GM19351 (cell line): ENCODE measurements at regions not wholly inside any gene's neighbourhood (a gene's known extent, or its start where the extent isn't known, plus 50 kb on each side); places are given as distances from the start of the nearest gene placed in this dataset.
"Not testable (repeated sequence)": the region's sequence is repeated elsewhere in the genome, so short reads cannot be mapped to it uniquely, and the experiment has no call there.

Experiments
- ATAC-seq: cut with Tn5 transposase; IDR thresholded peaks from one replicate; pipeline ENCODE4 v1.9.1; 2021; ENCODE audit warnings: mild to moderate bottlenecking, moderate library complexity; ENCODE audit not compliant: unreplicated experiment

DNA sequence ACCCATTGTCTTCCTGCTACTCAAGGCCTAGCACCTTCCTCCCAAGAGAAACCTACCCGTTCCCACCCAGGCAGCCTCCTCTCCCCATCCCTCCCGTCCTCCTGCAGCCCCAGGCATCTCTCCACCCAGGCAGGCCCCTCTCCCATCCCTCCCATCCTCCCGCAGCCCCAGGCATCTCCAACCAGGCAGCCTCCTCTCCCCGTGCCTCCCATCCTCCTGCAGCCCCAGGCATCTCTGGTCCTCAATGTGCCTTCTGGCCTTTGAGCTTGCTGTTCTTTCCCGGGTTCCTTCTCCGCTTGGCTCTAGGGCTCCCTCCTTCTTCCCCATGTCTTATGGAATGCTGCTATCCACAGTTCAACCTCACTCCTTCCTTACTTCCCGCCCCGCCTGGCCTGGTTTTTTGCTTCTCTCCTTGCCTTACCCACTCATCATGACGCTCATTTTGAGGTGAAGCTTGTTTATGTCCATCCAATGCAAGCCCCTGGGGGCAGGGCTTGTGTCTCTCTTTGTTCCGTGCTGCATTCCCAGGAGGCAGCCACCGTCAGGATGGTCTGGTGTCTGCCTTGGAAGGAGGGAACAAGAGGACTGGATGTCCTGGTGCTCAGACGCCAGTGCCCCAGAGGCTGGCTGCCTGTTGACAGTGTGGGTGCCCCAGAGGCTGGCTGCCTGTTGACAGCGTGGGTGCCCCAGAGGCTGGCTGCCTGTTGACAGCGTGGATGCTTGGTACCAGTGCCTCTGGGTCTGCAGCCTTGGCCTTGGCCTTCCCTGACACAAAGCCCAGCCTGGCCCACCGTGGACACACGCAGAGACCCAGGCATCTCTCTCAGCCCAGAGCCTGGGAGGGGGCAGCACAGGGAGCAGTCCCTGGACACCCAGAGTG, 815.7 kb downstream of the BRD1 start:
- ATAC-seq, result no peak

GRCh38 chr22:49011379-49011768, 816.3 kb downstream of the BRD1 start:
- no peak for ATAC-seq

DNA sequence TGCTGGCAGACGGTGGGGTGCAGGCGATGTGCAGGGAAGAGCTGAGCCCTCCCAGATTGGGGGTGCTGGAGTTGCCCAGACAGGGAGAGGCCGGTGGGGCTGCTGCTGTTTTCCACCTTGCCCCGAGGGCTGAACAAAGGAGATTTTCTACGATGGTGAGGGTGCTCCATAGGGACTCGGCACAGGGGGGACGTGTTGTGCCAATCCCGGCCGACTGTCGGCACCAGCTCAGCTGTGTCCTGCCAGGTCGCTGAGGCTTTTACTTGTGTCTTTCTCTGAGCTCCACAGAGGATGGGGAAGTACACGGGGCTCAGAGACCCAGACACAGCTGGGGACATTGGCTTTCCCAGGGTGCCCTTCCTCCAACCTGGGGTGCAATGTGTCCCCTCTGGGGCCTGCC, 816.8 kb downstream of the BRD1 start:
- no peak for ATAC-seq

DNA sequence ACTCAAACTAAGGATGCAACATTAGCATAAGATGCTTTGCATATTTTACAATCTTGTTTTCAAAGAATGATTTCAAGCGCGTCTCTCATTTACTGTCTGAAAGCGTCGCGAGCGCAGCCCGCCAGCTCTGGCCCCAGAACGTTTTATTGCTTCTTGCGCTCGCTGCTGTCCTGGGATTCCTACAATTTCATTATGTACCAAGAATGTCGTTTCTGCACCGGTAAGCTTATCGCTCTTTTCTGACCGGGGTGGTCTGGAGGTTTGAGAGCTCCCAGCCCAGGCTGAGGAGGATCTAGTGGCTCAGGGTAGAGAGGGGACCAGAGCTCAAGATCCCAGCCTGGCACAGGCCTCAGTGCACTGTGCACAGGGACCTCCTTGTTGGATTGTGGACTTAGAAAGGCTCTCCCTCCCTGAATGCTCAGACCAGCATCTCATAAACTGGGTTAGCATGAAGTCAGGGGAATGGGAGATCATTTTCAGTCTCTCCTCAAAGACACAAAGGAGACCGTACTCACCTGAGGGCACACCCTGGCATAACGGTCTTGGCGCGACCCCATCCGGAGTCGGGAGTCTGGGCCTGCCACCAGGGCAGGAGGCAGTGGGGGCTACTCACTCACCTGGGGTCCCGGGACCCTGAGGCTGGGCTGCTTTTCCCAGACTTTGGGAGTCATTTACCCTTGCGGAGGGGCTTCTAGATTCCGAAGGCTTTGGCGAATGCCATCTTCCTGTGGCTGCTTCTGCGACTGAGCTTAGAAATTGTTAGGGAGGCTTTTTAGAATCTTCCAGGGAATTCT, 817.4 kb downstream of the BRD1 start:
- ATAC-seq, result no peak

GRCh38 chr22:49009359-49010063, 818.2 kb downstream of the BRD1 start:
- ATAC-seq, result no peak

- no peak for ATAC-seq
Observed at GRCh38 chr22:49008682-49009235, 818.9 kb downstream of the BRD1 start.

- no peak for ATAC-seq
Observed at GRCh38 chr22:49007013-49007653, 820.5 kb downstream of the BRD1 start.

DNA sequence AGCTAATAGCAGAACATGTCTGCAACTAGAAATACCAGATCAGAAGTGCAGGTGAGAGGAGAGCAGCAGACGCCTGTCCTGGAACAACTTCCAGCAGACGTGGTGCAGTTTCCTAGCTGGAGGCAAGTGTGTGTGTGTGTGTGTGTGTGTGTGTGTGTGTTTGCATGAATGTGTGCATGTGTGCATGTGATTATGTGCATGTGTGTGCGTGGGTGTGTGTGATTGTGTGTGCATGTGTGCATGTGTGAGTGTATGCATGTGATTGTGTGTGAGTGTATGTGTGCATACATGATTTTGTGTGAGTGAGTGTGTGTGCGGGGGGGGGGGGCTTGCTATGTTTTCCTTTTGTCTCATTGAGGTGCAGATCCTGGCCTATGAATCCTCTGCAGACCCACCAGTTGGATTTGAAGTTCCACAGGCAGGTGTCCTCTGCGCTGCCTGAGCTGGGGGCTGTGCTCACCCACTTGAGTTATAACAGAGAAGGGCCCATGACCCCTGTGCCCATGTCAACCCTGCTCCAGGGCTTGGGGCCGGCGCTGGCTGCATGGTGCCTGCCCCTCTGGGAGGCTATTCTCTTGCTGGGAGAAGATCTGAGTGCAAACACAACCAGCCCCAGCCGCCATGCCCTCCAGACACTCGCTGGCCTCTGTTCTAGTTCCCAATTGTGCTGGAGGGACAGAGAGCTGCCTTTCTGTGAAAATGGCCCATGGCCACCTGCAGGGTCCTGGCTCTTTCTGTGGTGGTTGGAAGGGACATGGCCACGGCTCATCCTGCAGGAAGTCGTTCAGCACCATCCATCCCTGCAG, 821.3 kb downstream of the BRD1 start:
- no peak for ATAC-seq

- no peak for ATAC-seq
Observed at GRCh38 chr22:49005557-49005956, 822.1 kb downstream of the BRD1 start.

- no peak for ATAC-seq
Observed at GRCh38 chr22:49004484-49005399, 822.9 kb downstream of the BRD1 start.

GRCh38 chr22:48997605-48998004, 830.1 kb downstream of the BRD1 start:
- not testable (repeated sequence) for ATAC-seq

DNA sequence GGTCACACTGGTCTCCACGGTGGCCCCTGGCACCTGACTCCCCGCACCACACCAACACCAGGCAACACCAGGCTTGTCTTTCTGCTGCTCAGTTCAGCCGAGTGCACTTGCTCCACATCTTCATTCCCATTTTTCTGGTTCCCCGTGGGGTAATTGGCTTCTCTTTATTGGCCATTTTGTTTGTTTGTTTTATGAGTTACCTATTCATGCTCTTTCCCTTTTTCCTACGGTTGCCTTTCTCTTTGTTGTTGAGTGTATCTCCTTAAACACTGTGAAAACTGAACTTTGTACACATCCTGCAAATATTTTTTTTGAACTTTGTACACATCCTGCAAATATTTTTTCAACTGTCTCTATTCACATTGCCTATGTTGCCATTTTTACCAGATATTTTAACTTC, 834.0 kb downstream of the BRD1 start:
- no peak for ATAC-seq

DNA sequence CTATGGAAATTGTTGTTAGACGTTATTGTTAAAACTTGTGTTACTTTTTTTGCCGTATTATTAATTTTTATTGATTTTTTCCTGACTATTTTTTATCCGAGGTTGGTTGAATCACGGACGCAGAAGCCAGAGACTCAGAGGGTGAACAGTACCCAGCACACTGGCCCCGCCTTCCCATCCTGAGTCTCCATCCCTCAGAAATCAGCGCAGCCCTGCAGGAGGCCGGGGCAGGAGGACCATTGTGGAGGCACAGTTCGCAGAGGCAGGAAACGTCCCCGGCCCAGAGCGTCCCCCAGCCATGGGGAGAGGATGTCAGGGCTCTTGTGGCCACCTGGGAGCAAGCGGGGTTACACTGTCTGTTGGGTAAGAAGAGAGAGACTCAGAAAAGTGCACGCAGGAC, 843.0 kb downstream of the BRD1 start:
- no peak for ATAC-seq

DNA sequence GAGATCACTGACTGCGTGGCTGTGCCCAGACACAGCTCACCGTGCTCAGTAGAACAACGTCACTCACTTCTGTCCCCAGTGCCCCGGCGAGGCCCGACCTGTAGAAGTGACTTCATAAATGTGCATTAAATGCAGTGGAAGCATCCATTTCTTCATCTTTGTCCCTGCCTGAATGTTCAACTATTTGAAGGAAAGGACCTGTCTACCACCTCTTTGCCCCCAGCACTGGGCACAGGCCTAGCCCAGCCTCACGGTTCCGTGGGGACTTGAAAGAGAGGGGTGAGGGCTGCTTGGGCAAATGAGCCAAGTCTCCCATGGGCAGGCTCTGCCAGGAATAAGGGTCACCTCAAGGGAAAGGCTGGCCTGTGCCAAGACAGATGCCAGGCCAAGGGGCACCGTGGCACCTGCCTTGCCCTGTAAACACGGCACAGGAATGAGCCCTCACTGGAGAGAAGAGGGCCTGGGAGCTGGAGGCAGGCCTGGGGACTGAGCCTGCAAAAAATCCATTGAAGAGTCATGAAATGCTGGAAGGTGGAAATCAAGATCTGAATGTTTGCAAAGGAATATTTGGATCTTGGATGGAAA, 845.3 kb downstream of the BRD1 start:
- no peak for ATAC-seq

- ATAC-seq, result no peak
Observed at GRCh38 chr22:48981371-48982061, 846.2 kb downstream of the BRD1 start.

DNA sequence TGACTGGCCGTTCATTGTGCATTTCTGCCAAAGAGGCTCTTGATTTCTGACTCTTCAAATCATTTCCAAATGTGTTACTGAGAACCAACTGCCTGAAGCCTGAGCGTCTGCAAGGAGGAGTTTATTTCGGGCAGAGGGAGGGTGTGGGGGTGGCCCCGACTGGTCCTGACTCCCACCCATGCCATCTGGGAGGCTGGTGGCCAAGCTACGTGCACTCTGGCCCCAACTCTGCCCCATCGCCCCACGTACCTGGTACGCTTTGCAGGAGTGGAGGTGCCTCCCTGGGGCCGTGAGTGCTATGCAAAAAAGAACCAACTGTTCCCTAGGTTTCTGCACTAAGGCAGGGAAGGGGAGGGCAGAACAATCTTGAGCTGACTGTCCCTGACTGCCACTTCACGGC, 846.8 kb downstream of the BRD1 start:
- no peak for ATAC-seq

- no peak for ATAC-seq
Observed at GRCh38 chr22:48980409-48980808, 847.3 kb downstream of the BRD1 start.

GRCh38 chr22:48979482-48979881, 848.2 kb downstream of the BRD1 start:
- ATAC-seq, result no peak
